CD14-positive monocyte (primary cell): ENCODE measurements at regions not wholly inside any gene's neighbourhood (a gene's known extent, or its start where the extent isn't known, plus 50 kb on each side); places are given as distances from the start of the nearest gene placed in this dataset.
"Not testable (repeated sequence)": the region's sequence is repeated elsewhere in the genome, so short reads cannot be mapped to it uniquely, and the experiment has no call there.

Experiments used
- DNase-seq, 3 donors: peaks; one replicate each; pipeline ENCODE4 v3.0.0-alpha.2; 2011 to 2022
- H2AFZ ChIP-seq: 2 replicates; pipeline ENCODE4 v1.6.0; 2012; ENCODE audit warnings: mild to moderate bottlenecking, low read depth, low read length, inconsistent platforms; ENCODE audit not compliant: insufficient read depth, poor library complexity, severe bottlenecking
- H3K27ac ChIP-seq, 2 donors: 1 replicate in 1 of 2; 2 replicates in 1 of 2; pipeline ENCODE4 v1.5.1; 2012 to 2013; ENCODE audit warnings: low read length in 2 of 2, control low read depth in 1 of 2, inconsistent platforms in 1 of 2, low read depth in 1 of 2, mild to moderate bottlenecking in 1 of 2
- H3K27me3 ChIP-seq, 2 donors: one replicate each; pipeline versions ENCODE4 v1.6.0 to v1.6.1; 2011 to 2013; ENCODE audit warnings: low read length in 2 of 2; ENCODE audit not compliant: control insufficient read depth in 2 of 2, insufficient read depth in 2 of 2
- H3K36me3 ChIP-seq, 2 donors: replicated peaks in 1 of 2; 1 replicate in 1 of 2; 2 replicates in 1 of 2; pipeline versions ENCODE4 v1.5.1 to v1.6.1; 2012 to 2013; ENCODE audit warnings: low read length in 2 of 2, control low read depth in 1 of 2, inconsistent platforms in 1 of 2, mild to moderate bottlenecking in 1 of 2; ENCODE audit not compliant: insufficient read depth in 2 of 2, control insufficient read depth in 1 of 2
- H3K4me1 ChIP-seq, 2 donors: 1 replicate in 1 of 2; 2 replicates in 1 of 2; pipeline versions ENCODE4 v1.5.1 to v1.6.1; 2012 to 2013; ENCODE audit warnings: low read length in 2 of 2, control low read depth in 1 of 2, inconsistent platforms in 1 of 2, mild to moderate bottlenecking in 1 of 2, moderate library complexity in 1 of 2; ENCODE audit not compliant: insufficient read depth in 2 of 2, control insufficient read depth in 1 of 2
- H3K4me2 ChIP-seq: replicated peaks from 2 replicates; pipeline ENCODE3; 2012; ENCODE audit warnings: low read length, moderate library complexity, mild to moderate bottlenecking; ENCODE audit not compliant: poor library complexity, severe bottlenecking; ENCODE audit errors: extremely low read depth
- H3K4me3 ChIP-seq, 3 experiments: fragments of 200-600 bp in 1 of 3; sonication (generic) in 1 of 3; replicated peaks in 1 of 3; 1 replicate in 2 of 3; 2 replicates in 1 of 3; pipeline ENCODE4 v1.5.1; 2011 to 2013; ENCODE audit warnings: low read length in 3 of 3, mild to moderate bottlenecking in 3 of 3, control low read depth in 2 of 3, low read depth in 2 of 3, inconsistent platforms in 1 of 3, moderate library complexity in 1 of 3
- H3K79me2 ChIP-seq: 2 replicates; pipeline ENCODE4 v1.6.0; 2012; ENCODE audit warnings: mild to moderate bottlenecking, control low read depth, inconsistent platforms, low read length, moderate library complexity; ENCODE audit not compliant: insufficient read depth
- H3K9ac ChIP-seq: 2 replicates; pipeline ENCODE4 v1.6.0; 2017; ENCODE audit warnings: low read length, mild to moderate bottlenecking; ENCODE audit not compliant: insufficient read depth, poor library complexity, severe bottlenecking
- H3K9me3 ChIP-seq, 2 donors: replicated peaks in 1 of 2; 1 replicate in 1 of 2; 2 replicates in 1 of 2; pipeline versions ENCODE4 v1.5.1 to v1.6.1; 2012 to 2013; ENCODE audit warnings: low read length in 2 of 2, control low read depth in 1 of 2; ENCODE audit not compliant: control insufficient read depth in 1 of 2, insufficient read depth in 1 of 2
- H4K20me1 ChIP-seq: 2 replicates; pipeline ENCODE4 v1.6.0; 2012; ENCODE audit warnings: mild to moderate bottlenecking, low read length, control low read depth, moderate library complexity; ENCODE audit not compliant: insufficient read depth
- H3K27ac Mint-ChIP-seq, 7 donors: one replicate each; pipeline ENCODE4 v1.8.0; 2020; ENCODE audit warnings: mild to moderate bottlenecking in 7 of 7, mixed read lengths in 7 of 7, moderate library complexity in 6 of 7, inconsistent platforms in 2 of 7
- H3K27me3 Mint-ChIP-seq, 3 donors: one replicate each; pipeline ENCODE4 v1.8.0; 2021 to 2022; ENCODE audit warnings: low read depth in 3 of 3, mild to moderate bottlenecking in 3 of 3, mixed read lengths in 3 of 3, moderate library complexity in 3 of 3, inconsistent platforms in 1 of 3
- H3K36me3 Mint-ChIP-seq, 2 donors: one replicate each; pipeline ENCODE4 v1.8.0; 2020; ENCODE audit warnings: mixed read lengths in 2 of 2, inconsistent platforms in 1 of 2, mild to moderate bottlenecking in 1 of 2
- H3K4me1 Mint-ChIP-seq: one replicate; pipeline ENCODE4 v1.8.0; 2020; ENCODE audit warnings: mild to moderate bottlenecking, mixed read lengths
- H3K4me3 Mint-ChIP-seq, 2 donors: one replicate each; pipeline ENCODE4 v1.8.0; 2020; ENCODE audit warnings: mild to moderate bottlenecking in 2 of 2, mixed read lengths in 2 of 2, moderate library complexity in 1 of 2
- H3K9me3 Mint-ChIP-seq, 7 donors: one replicate each; pipeline ENCODE4 v1.8.0; 2020 to 2022; ENCODE audit warnings: mixed read lengths in 7 of 7, mild to moderate bottlenecking in 6 of 7, moderate library complexity in 6 of 7, inconsistent platforms in 2 of 7
- CTCF ChIP-seq: fragments of 200-600 bp; IDR thresholded peaks from one replicate; pipeline ENCODE4 v1.8.0; 2022; ENCODE audit warnings: antibody characterized with exemption, mild to moderate bottlenecking
- WGBS: methylation state at CpG from one replicate; pipeline ENCODE4 v1.1.5; 2013; ENCODE audit warnings: missing lambda C conversion rate; ENCODE audit not compliant: insufficient coverage; 5-methylcytosine and 5-hydroxymethylcytosine counted together
- intact Hi-C, 2 donors: fragments of 100-400 bp; cut with micrococcal nuclease; formaldehyde crosslinking; loops; one replicate each; pipeline versions ENCODE4 v1.15.0 to v1.15.1; 2023

DNA sequence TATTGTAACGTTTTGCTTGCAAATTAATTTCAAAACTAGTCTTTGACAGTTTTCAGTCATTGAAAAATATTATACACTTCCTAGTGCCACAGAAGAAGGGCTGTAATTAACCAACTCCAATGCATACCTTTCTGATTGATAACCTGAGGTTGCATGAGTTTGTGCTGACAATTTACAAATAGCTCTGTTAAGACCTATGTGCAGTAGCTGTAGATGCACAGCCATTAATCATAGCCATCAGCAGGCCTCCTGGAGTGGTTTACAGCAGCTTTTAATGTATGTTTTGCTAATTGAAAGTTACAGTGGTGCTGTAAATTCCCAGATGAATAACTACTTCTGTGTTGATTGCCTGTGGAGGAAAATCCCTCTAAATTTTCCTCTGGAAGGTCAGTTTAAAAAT, 758.1 kb downstream of the SH3BGRL start:
- WGBS, result no CpG with 5 or more reads among the region's 1 CpG
- TF ChIP-seq CTCF, result no peak

DNA sequence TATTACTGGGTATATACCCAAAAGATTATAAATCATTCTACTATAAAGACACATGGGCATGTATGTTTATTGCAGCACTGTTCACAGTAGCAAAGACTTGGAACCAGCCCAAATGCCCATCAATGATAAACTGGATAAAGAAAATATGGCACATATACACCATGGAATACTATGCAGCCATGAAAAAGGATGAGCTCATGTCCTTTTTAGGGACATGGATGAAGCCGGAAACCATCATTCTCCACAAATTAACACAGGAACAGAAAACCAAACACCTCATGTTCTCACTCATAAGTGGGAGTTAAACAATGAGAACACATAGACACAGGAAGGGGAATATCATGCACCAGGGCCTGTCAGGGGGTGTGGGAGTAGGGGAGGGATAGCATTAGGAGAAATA, 772.5 kb downstream of the SH3BGRL start:
- H3K9me3 Mint-ChIP-seq, H3K27me3 Mint-ChIP-seq, DNase-seq, H3K79me2 ChIP-seq, H3K4me3 ChIP-seq, intact Hi-C loops, H3K27me3 ChIP-seq, H3K9ac ChIP-seq, H3K27ac Mint-ChIP-seq, H3K36me3 Mint-ChIP-seq, H4K20me1 ChIP-seq, H3K9me3 ChIP-seq, H2AFZ ChIP-seq, H3K4me1 Mint-ChIP-seq, H3K4me1 ChIP-seq, H3K4me3 Mint-ChIP-seq, H3K27ac ChIP-seq, H3K4me2 ChIP-seq, H3K36me3 ChIP-seq: not testable (repeated sequence)
- WGBS, result no CpG with 5 or more reads among the region's 1 CpG

More for the DNA sequence above, 758.1 kb downstream of the SH3BGRL start:
- Histone ChIP-seq H3K79me2 (no peaks in the 10 kb centered on the region), H3K4me1 (no peaks in the 10 kb centered on the region), H3K27ac (no peak overlapping the region), H4K20me1 (no peaks in the 10 kb centered on the region), H2AFZ (no peak overlapping the region), H3K4me3 (no peak overlapping the region), H3K9me3 (no peaks in the 10 kb centered on the region), H3K36me3 (no peaks in the 10 kb centered on the region), H3K9ac (no peak overlapping the region), H3K27me3 (no peaks in the 10 kb centered on the region), H3K4me2 (no peak overlapping the region)
- no peak overlapping the region for H3K4me3 Mint-ChIP-seq
- peaks cover 0 to 2% (median 0%) of the 10 kb centered on the region in 7 donors for H3K9me3 Mint-ChIP-seq
- intact Hi-C loops, result no loop called here
- H3K36me3 Mint-ChIP-seq, result no peaks in the 10 kb centered on the region
- DNase-seq, result no peak
- no peak overlapping the region for H3K27ac Mint-ChIP-seq
- H3K4me1 Mint-ChIP-seq, result no peaks in the 10 kb centered on the region
- H3K27me3 Mint-ChIP-seq, result peaks cover 0 to 2% (median 0%) of the 10 kb centered on the region in 3 donors
